HepG2 (cell line): ENCODE measurements at regions not wholly inside any gene's neighbourhood (a gene's known extent, or its start where the extent isn't known, plus 50 kb on each side); places are given as distances from the start of the nearest gene placed in this dataset.

Source experiments
- ATAC-seq: fragments of 200-7000 bp; cut with Tn5 transposase; 3 replicates; pipeline ENCODE4 v1.9.1; 2020; ENCODE audit warnings: mild to moderate bottlenecking, moderate library complexity
- BruUV-seq: library from RNA; stranded (reverse); fragments of 400-500 nt; replicated peaks from 2 replicates; lab custom pipeline; 2021; lab: Mats Ljungman, UMichigan
- CTCF ChIA-PET: fragments of 300-600 bp; formaldehyde crosslinking; extraction: SDS; loops from one replicate; lab custom pipeline; 2021; ENCODE audit warnings: low total read pairs, inconsistent platforms, low intra/inter-chr PET ratio; lab: Yijun Ruan, JAX
- POLR2A ChIA-PET: fragments of 350-600 bp; sonication (Branson Sonifier 250); formaldehyde crosslinking; loops from one replicate; lab custom pipeline; 2020; ENCODE audit warnings: antibody characterized with exemption, inconsistent platforms; lab: Yijun Ruan, JAX
- DNase-seq: peaks from one replicate; pipeline ENCODE4 v3.0.0-alpha.2; 2015; ENCODE audit warnings: low spot score
- FAIRE-seq: peaks from 3 replicates; lab custom pipeline; 2011; peaks lifted over from hg19 to GRCh38; lab: Jason Lieb, UNC
- H2AFZ ChIP-seq: one replicate; pipeline ENCODE4 v1.6.1; 2011; ENCODE audit warnings: low read length, inconsistent platforms
- H3K27ac ChIP-seq: fragments of 300-600 bp; 3 replicates; pipeline ENCODE4 v1.8.0; 2011; ENCODE audit warnings: mixed run types, mild to moderate bottlenecking, mixed read lengths, low read length, inconsistent platforms; ENCODE audit not compliant: insufficient read depth; ENCODE audit errors: extremely low read length
- H3K27me3 ChIP-seq, 2 experiments: fragments of 200-600 bp in 1 of 2; 2 replicates in 1 of 2; 3 replicates in 1 of 2; pipeline versions ENCODE4 v1.6.0 to v1.8.0; 2011; ENCODE audit warnings: low read length in 2 of 2, mild to moderate bottlenecking in 2 of 2, moderate library complexity in 2 of 2, inconsistent platforms in 1 of 2; ENCODE audit not compliant: insufficient read depth in 2 of 2, control insufficient read depth in 1 of 2
- H3K36me3 ChIP-seq, 2 experiments: fragments of 200-600 bp in 1 of 2; replicated peaks in 1 of 2; 2 replicates in 1 of 2; 3 replicates in 1 of 2; pipeline versions ENCODE4 v1.5.1 to v1.8.0; 2011; ENCODE audit warnings: low read length in 2 of 2, inconsistent platforms in 1 of 2; ENCODE audit not compliant: insufficient read depth in 2 of 2, control insufficient read depth in 1 of 2
- H3K4me1 ChIP-seq: 2 replicates; pipeline ENCODE4 v1.5.1; 2012; ENCODE audit warnings: low read length, inconsistent platforms; ENCODE audit not compliant: insufficient read depth
- H3K4me2 ChIP-seq: 2 replicates; pipeline ENCODE4 v1.6.0; 2011; ENCODE audit warnings: low read depth, low read length, inconsistent platforms
- H3K4me3 ChIP-seq, 3 experiments: fragments of 200-600 bp in 1 of 3; sonication (generic), shearing (Covaris generic) in 1 of 3; replicated peaks in 1 of 3; 2 replicates each; pipeline ENCODE4 v1.5.1; 2011 to 2016; ENCODE audit warnings: low read length in 3 of 3, inconsistent platforms in 2 of 3, low read depth in 2 of 3, mild to moderate bottlenecking in 2 of 3, control low read depth in 1 of 3, mixed read lengths in 1 of 3; ENCODE audit not compliant: insufficient read depth in 1 of 3
- H3K79me2 ChIP-seq: one replicate; pipeline ENCODE4 v1.6.1; 2011; ENCODE audit warnings: low read length, inconsistent platforms; ENCODE audit not compliant: insufficient read depth
- H3K9ac ChIP-seq: 2 replicates; pipeline ENCODE4 v1.6.0; 2011; ENCODE audit warnings: mild to moderate bottlenecking, low read depth, low read length, inconsistent platforms; ENCODE audit not compliant: insufficient read depth
- H3K9me3 ChIP-seq: 2 replicates; pipeline ENCODE4 v1.5.1; 2012; ENCODE audit warnings: mild to moderate bottlenecking, low read length
- H4K20me1 ChIP-seq: 2 replicates; pipeline ENCODE4 v1.6.0; 2011; ENCODE audit warnings: inconsistent platforms, mild to moderate bottlenecking, low read length, moderate library complexity; ENCODE audit not compliant: insufficient read depth
- ASH2L ChIP-seq: fragments of 300-600, 200-600 bp; sonication (generic); IDR thresholded peaks from 2 replicates; pipeline ENCODE4 v1.7.0; 2017; ENCODE audit warnings: low read depth, mild to moderate bottlenecking, moderate library complexity, mixed read lengths, low read length; ENCODE audit not compliant: insufficient read length
- KLF9 ChIP-seq: IDR thresholded peaks from 2 replicates; pipeline ENCODE4 v1.6.1; 2016; ENCODE audit warnings: low read depth
- RARG ChIP-seq: sonication (generic); formaldehyde crosslinking; IDR thresholded peaks from 2 replicates; pipeline ENCODE4 v1.4.0; 2020; ENCODE audit warnings: low read depth, mild to moderate bottlenecking, missing genetic modification reagents
- TCF7L2 ChIP-seq: IDR thresholded peaks from 2 replicates; pipeline ENCODE4 v1.6.1; 2011; ENCODE audit warnings: mild to moderate bottlenecking, low read depth, low read length, moderate library complexity
- THAP9 ChIP-seq: sonication (generic); formaldehyde crosslinking; IDR thresholded peaks from 2 replicates; pipeline ENCODE4; 2020; ENCODE audit warnings: missing genetic modification reagents, mild to moderate bottlenecking, borderline replicate concordance
- ZNF136 ChIP-seq: sonication (generic); formaldehyde crosslinking; IDR thresholded peaks from 2 replicates; pipeline ENCODE4 v1.8.1; 2022; ENCODE audit warnings: low read depth, mild to moderate bottlenecking, moderate library complexity, missing genetic modification reagents
- ZNF24 ChIP-seq: fragments of 450-650 bp; IDR thresholded peaks from 2 replicates; pipeline ENCODE4 v1.6.1; 2017; ENCODE audit warnings: antibody characterized with exemption, mild to moderate bottlenecking
- ZNF7 ChIP-seq: IDR thresholded peaks from 2 replicates; pipeline ENCODE4 v1.6.1; 2016; ENCODE audit warnings: missing biosample characterization, missing genetic modification reagents
- WGBS: methylation state at CpG from one replicate; pipeline ENCODE4 v1.1.6; 2017; ENCODE audit warnings: low lambda C conversion rate; 5-methylcytosine and 5-hydroxymethylcytosine counted together
- in situ Hi-C: cut with HindIII; loops from 2 replicates; pipeline ENCODE4 v1.10.0; 2017; ENCODE audit warnings: low pct_unique_long_range_greater_than_20kb; ENCODE audit not compliant: extremely low pct_ligation_motif_present
- intact Hi-C: fragments of 100-400 bp; cut with micrococcal nuclease; formaldehyde crosslinking; loops from one replicate; pipeline ENCODE4 v1.10.0; 2022; ENCODE audit not compliant: unreplicated experiment
- TF ChIP-seq, protein P1 (sequence below): sonication (generic); formaldehyde crosslinking; conservative IDR thresholded peaks from 2 replicates; pipeline ENCODE4 v1.4.0; 2020; ENCODE audit warnings: missing genetic modification reagents
- TF ChIP-seq, protein P2 (sequence below): sonication (generic); formaldehyde crosslinking; IDR thresholded peaks from 2 replicates; pipeline ENCODE4 v1.9.0; 2021; ENCODE audit warnings: missing genetic modification reagents, borderline replicate concordance
- TF ChIP-seq, protein P3 (sequence below): sonication (generic); formaldehyde crosslinking; IDR thresholded peaks from 2 replicates; pipeline ENCODE4 v1.4.0; 2020; ENCODE audit warnings: missing genetic modification reagents

GRCh38 chr12:19799895-19800602, 360.8 kb downstream of the AEBP2 start:
- no peak for DNase-seq
- ATAC-seq, result no peak
- no peak for FAIRE-seq
- ChIA-PET POLR2A (no interaction called here), CTCF (no interaction called here)
- Histone ChIP-seq H3K27ac (no peak overlapping the region), H2AFZ (no peak overlapping the region), H4K20me1 (no peaks in the 10 kb centered on the region), H3K4me1 (no peaks in the 10 kb centered on the region), H3K9me3 (no peaks in the 10 kb centered on the region), H3K4me3 (no peak overlapping the region), H3K4me2 (no peak overlapping the region), H3K27me3 (no peaks in the 10 kb centered on the region), H3K79me2 (no peaks in the 10 kb centered on the region), H3K9ac (no peak overlapping the region), H3K36me3 (no peaks in the 10 kb centered on the region)
- no TSS peak for BruUV-seq
- WGBS, result 60% methylated on average over 5 of the region's 5 CpGs
- in situ Hi-C loops (no loop called here), intact Hi-C loops (no loop called here)
- TF ChIP-seq ZNF7, result no peak
- TF ChIP-seq KLF9 (CRISPR knock-in tag), result no peak
- TF ChIP-seq ASH2L, result no peak
- TF ChIP-seq, protein P1, sequence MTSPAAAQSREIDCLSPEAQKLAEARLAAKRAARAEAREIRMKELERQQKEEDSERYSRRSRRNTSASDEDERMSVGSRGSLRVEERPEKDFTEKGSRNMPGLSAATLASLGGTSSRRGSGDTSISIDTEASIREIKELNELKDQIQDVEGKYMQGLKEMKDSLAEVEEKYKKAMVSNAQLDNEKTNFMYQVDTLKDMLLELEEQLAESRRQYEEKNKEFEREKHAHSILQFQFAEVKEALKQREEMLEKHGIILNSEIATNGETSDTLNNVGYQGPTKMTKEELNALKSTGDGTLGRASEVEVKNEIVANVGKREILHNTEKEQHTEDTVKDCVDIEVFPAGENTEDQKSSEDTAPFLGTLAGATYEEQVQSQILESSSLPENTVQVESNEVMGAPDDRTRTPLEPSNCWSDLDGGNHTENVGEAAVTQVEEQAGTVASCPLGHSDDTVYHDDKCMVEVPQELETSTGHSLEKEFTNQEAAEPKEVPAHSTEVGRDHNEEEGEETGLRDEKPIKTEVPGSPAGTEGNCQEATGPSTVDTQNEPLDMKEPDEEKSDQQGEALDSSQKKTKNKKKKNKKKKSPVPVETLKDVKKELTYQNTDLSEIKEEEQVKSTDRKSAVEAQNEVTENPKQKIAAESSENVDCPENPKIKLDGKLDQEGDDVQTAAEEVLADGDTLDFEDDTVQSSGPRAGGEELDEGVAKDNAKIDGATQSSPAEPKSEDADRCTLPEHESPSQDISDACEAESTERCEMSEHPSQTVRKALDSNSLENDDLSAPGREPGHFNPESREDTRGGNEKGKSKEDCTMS (CRISPR knock-in tag), result no peak
- TF ChIP-seq, protein P2, sequence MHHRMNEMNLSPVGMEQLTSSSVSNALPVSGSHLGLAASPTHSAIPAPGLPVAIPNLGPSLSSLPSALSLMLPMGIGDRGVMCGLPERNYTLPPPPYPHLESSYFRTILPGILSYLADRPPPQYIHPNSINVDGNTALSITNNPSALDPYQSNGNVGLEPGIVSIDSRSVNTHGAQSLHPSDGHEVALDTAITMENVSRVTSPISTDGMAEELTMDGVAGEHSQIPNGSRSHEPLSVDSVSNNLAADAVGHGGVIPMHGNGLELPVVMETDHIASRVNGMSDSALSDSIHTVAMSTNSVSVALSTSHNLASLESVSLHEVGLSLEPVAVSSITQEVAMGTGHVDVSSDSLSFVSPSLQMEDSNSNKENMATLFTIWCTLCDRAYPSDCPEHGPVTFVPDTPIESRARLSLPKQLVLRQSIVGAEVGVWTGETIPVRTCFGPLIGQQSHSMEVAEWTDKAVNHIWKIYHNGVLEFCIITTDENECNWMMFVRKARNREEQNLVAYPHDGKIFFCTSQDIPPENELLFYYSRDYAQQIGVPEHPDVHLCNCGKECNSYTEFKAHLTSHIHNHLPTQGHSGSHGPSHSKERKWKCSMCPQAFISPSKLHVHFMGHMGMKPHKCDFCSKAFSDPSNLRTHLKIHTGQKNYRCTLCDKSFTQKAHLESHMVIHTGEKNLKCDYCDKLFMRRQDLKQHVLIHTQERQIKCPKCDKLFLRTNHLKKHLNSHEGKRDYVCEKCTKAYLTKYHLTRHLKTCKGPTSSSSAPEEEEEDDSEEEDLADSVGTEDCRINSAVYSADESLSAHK (CRISPR knock-in tag), result no peak
- TF ChIP-seq, protein P3, sequence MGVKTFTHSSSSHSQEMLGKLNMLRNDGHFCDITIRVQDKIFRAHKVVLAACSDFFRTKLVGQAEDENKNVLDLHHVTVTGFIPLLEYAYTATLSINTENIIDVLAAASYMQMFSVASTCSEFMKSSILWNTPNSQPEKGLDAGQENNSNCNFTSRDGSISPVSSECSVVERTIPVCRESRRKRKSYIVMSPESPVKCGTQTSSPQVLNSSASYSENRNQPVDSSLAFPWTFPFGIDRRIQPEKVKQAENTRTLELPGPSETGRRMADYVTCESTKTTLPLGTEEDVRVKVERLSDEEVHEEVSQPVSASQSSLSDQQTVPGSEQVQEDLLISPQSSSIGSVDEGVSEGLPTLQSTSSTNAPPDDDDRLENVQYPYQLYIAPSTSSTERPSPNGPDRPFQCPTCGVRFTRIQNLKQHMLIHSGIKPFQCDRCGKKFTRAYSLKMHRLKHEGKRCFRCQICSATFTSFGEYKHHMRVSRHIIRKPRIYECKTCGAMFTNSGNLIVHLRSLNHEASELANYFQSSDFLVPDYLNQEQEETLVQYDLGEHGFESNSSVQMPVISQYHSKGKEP (CRISPR knock-in tag), result no peak
- TF ChIP-seq TCF7L2, result no peak
- TF ChIP-seq ZNF24, result no peak
- no peak for TF ChIP-seq ZNF136 (CRISPR knock-in tag)
- TF ChIP-seq RARG (CRISPR knock-in tag), result no peak
- TF ChIP-seq THAP9 (CRISPR knock-in tag), result no peak
